ENCODE measurements at regions not wholly inside any gene's neighbourhood (a gene's known extent, or its start where the extent isn't known, plus 50 kb on each side); places are given as distances from the start of the nearest gene placed in this dataset.

- intact Hi-C loops (cut with DNase I), result no loop called here
- H3K27ac ChIP-seq, result no peak overlapping the region
- no peaks in the 10 kb centered on the region for H3K27me3 ChIP-seq
- no peak overlapping the region for H3K4me3 ChIP-seq
- H3K36me3 ChIP-seq, result no peaks in the 10 kb centered on the region
- H3K4me1 ChIP-seq (ENCODE audit: insufficient read depth), result no peaks in the 10 kb centered on the region
- no peak for DNase-seq
- 10 to 18% (median 15%) methylated on average over 12 of the region's 12 CpGs for WGBS, 3 donors
- no peaks in the 10 kb centered on the region for H3K9me3 ChIP-seq
- TF ChIP-seq CTCF (IDR thresholded peaks at IDR 0.05) (no peak), POLR2A (IDR thresholded peaks at IDR 0.05) (no peak), EP300 (IDR thresholded peaks at IDR 0.05) (no peak)
Observed at GRCh38 chr11:70641369-70641768, 243.0 kb downstream of the CTTN start.

- H3K4me3 ChIP-seq, result no peak overlapping the region
- no peak overlapping the region for H3K27ac ChIP-seq
- H3K36me3 ChIP-seq, result no peaks in the 10 kb centered on the region
- H3K27me3 ChIP-seq, result no peaks in the 10 kb centered on the region
- WGBS, 3 donors, result 66 to 69% (median 67%) methylated on average over 14 of the region's 14 CpGs
- H3K4me1 ChIP-seq (ENCODE audit: insufficient read depth), result no peaks in the 10 kb centered on the region
- no peak for DNase-seq
- intact Hi-C loops (cut with DNase I), result no loop called here
- H3K9me3 ChIP-seq, result no peaks in the 10 kb centered on the region
- no peak for TF ChIP-seq POLR2A (IDR thresholded peaks at IDR 0.05)
- TF ChIP-seq CTCF (IDR thresholded peaks at IDR 0.05), result no peak
- TF ChIP-seq EP300 (IDR thresholded peaks at IDR 0.05), result no peak
Observed at GRCh38 chr11:70642266-70642665, 243.9 kb downstream of the CTTN start.

GRCh38 chr11:70643642-70644041 is 245.3 kb downstream of the CTTN start:
- Histone ChIP-seq H3K27me3 (no peaks in the 10 kb centered on the region), H3K27ac (no peak overlapping the region), H3K36me3 (no peaks in the 10 kb centered on the region), H3K9me3 (no peaks in the 10 kb centered on the region), H3K4me3 (no peak overlapping the region), H3K4me1 (ENCODE audit: insufficient read depth) (no peaks in the 10 kb centered on the region)
- intact Hi-C loops (cut with DNase I), result no loop called here
- no peak for TF ChIP-seq EP300 (IDR thresholded peaks at IDR 0.05)
- no peak for TF ChIP-seq CTCF (IDR thresholded peaks at IDR 0.05)
- TF ChIP-seq POLR2A (IDR thresholded peaks at IDR 0.05), result no peak
- no peak for DNase-seq
- 27 to 37% (median 28%) methylated on average over 9 of the region's 9 CpGs for WGBS, 3 donors

- H3K4me1 ChIP-seq (ENCODE audit: insufficient read depth), result no peaks in the 10 kb centered on the region
- H3K27me3 ChIP-seq, result no peaks in the 10 kb centered on the region
- WGBS, 3 donors, result 57 to 67% (median 58%) methylated on average over 15 of the region's 15 CpGs
- intact Hi-C loops (cut with DNase I), result no loop called here
- no peaks in the 10 kb centered on the region for H3K9me3 ChIP-seq
- no peaks in the 10 kb centered on the region for H3K36me3 ChIP-seq
- no peak for TF ChIP-seq EP300 (IDR thresholded peaks at IDR 0.05)
- TF ChIP-seq POLR2A (IDR thresholded peaks at IDR 0.05), result no peak
- no peak for TF ChIP-seq CTCF (IDR thresholded peaks at IDR 0.05)
- H3K4me3 ChIP-seq, result no peak overlapping the region
- DNase-seq, result no peak
- no peak overlapping the region for H3K27ac ChIP-seq
Observed at GRCh38 chr11:70644343-70645060, 246.2 kb downstream of the CTTN start.

All from ovary (tissue), 7 donors.